ENCODE measurements at regions not wholly inside any gene's neighbourhood (a gene's known extent, or its start where the extent isn't known, plus 50 kb on each side); places are given as distances from the start of the nearest gene placed in this dataset.

GRCh38 chr5:101878190-101878589, 417.9 kb downstream of the SLCO4C1 start:
- ATAC-seq = no peak
- Histone ChIP-seq H3K27ac (no peak overlapping the region), H3K36me3 (no peaks in the 10 kb centered on the region), H3K27me3 (no peaks in the 10 kb centered on the region), H3K4me1 (no peaks in the 10 kb centered on the region), H3K4me3 (no peak overlapping the region), H3K9me3 (no peaks in the 10 kb centered on the region)
- in situ Hi-C loops (cut with MboI; ENCODE audit: low sequenced_read_pairs in 4 of 4) (no loop called here), intact Hi-C loops (cut with DNase I; ENCODE audit: low total_unique reads) (no loop called here)
- no peak for TF ChIP-seq CTCF (IDR thresholded peaks at IDR 0.05 in 4 of 5, conservative IDR thresholded peaks at IDR 0.05 in 1 of 5)
- no peak for TF ChIP-seq POLR2A (IDR thresholded peaks at IDR 0.05)
- no peak for DNase-seq

GRCh38 chr5:101877451-101877850, 418.6 kb downstream of the SLCO4C1 start:
- no peaks in the 10 kb centered on the region for H3K9me3 ChIP-seq
- in situ Hi-C loops (cut with MboI; ENCODE audit: low sequenced_read_pairs in 4 of 4) (no loop called here), intact Hi-C loops (cut with DNase I; ENCODE audit: low total_unique reads) (no loop called here)
- no peaks in the 10 kb centered on the region for H3K36me3 ChIP-seq
- no peak overlapping the region for H3K4me3 ChIP-seq
- no peak for DNase-seq
- TF ChIP-seq CTCF (IDR thresholded peaks at IDR 0.05 in 4 of 5, conservative IDR thresholded peaks at IDR 0.05 in 1 of 5) (no peak), POLR2A (IDR thresholded peaks at IDR 0.05) (no peak)
- no peaks in the 10 kb centered on the region for H3K27me3 ChIP-seq
- ATAC-seq = no peak
- H3K27ac ChIP-seq = no peak overlapping the region
- no peaks in the 10 kb centered on the region for H3K4me1 ChIP-seq

GRCh38 chr5:101866473-101866872, 429.6 kb downstream of the SLCO4C1 start:
- TF ChIP-seq POLR2A (IDR thresholded peaks at IDR 0.05) (no peak), CTCF (IDR thresholded peaks at IDR 0.05 in 4 of 5, conservative IDR thresholded peaks at IDR 0.05 in 1 of 5) (no peak)
- DNase-seq = no peak
- H3K9me3 ChIP-seq = no peaks in the 10 kb centered on the region
- intact Hi-C loops (cut with DNase I; ENCODE audit: low total_unique reads) = no loop called here
- no peaks in the 10 kb centered on the region for H3K4me1 ChIP-seq
- ATAC-seq = no peak
- H3K27ac ChIP-seq = no peak overlapping the region
- H3K27me3 ChIP-seq = no peaks in the 10 kb centered on the region
- no peaks in the 10 kb centered on the region for H3K36me3 ChIP-seq
- H3K4me3 ChIP-seq = no peak overlapping the region
- in situ Hi-C loops (cut with MboI; ENCODE audit: low sequenced_read_pairs in 4 of 4) = no loop called here

- DNase-seq = no peak
- Histone ChIP-seq H3K4me3 (no peak overlapping the region), H3K27me3 (no peaks in the 10 kb centered on the region), H3K9me3 (no peaks in the 10 kb centered on the region), H3K4me1 (no peaks in the 10 kb centered on the region), H3K27ac (no peak overlapping the region), H3K36me3 (no peaks in the 10 kb centered on the region)
- in situ Hi-C loops (cut with MboI; ENCODE audit: low sequenced_read_pairs in 4 of 4) (no loop called here), intact Hi-C loops (cut with DNase I; ENCODE audit: low total_unique reads) (no loop called here)
- ATAC-seq = no peak
- TF ChIP-seq CTCF (IDR thresholded peaks at IDR 0.05 in 4 of 5, conservative IDR thresholded peaks at IDR 0.05 in 1 of 5) = no peak
- no peak for TF ChIP-seq POLR2A (IDR thresholded peaks at IDR 0.05)
These were observed 435.5 kb downstream of the SLCO4C1 start for GRCh38 chr5:101860563-101860962.

GRCh38 chr5:101860145-101860544, 435.9 kb downstream of the SLCO4C1 start:
- in situ Hi-C loops (cut with MboI; ENCODE audit: low sequenced_read_pairs in 4 of 4) = no loop called here
- Histone ChIP-seq H3K27ac (no peak overlapping the region), H3K36me3 (no peaks in the 10 kb centered on the region), H3K4me3 (no peak overlapping the region), H3K27me3 (no peaks in the 10 kb centered on the region), H3K9me3 (no peaks in the 10 kb centered on the region), H3K4me1 (no peaks in the 10 kb centered on the region)
- intact Hi-C loops (cut with DNase I; ENCODE audit: low total_unique reads) = no loop called here
- ATAC-seq (no peak), DNase-seq (no peak)
- TF ChIP-seq CTCF (IDR thresholded peaks at IDR 0.05 in 4 of 5, conservative IDR thresholded peaks at IDR 0.05 in 1 of 5) (no peak), POLR2A (IDR thresholded peaks at IDR 0.05) (no peak)
